NOMO-1 treated with dmso at 0.1 percent for 144 hours (cell line): ENCODE measurements at regions not wholly inside any gene's neighbourhood (a gene's known extent, or its start where the extent isn't known, plus 50 kb on each side); places are given as distances from the start of the nearest gene placed in this dataset.
"Not testable (repeated sequence)": the region's sequence is repeated elsewhere in the genome, so short reads cannot be mapped to it uniquely, and the experiment has no call there.

ENCODE experiments used
- DNase-seq: peaks from one replicate; lab custom pipeline; 2025; ENCODE audit not compliant: unreplicated experiment; lab: John Stamatoyannopoulos, UW

GRCh38 chr7:9681284-9681683, 1247.9 kb downstream of the NXPH1 start:
- DNase-seq: no peak

DNA sequence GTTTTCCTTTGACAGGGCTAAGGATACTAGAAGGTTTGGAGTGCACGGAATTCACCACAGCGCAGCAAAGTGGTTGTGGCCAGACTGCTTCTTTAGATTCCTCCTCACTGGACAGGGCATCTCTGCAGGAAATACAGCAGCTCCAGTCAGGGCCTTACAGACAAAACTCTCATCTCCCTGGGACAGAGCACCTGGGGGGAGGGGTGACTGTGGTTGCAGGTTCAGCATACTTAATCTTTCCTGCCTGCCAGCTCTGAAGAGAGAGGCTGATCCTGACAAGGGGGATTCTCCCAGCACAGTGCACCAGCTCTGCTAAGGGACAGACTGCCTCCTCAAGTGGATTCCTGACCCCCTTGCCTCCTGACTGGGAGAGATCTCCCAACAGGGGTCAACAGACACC, 1257.9 kb downstream of the NXPH1 start:
- no peak for DNase-seq

DNA sequence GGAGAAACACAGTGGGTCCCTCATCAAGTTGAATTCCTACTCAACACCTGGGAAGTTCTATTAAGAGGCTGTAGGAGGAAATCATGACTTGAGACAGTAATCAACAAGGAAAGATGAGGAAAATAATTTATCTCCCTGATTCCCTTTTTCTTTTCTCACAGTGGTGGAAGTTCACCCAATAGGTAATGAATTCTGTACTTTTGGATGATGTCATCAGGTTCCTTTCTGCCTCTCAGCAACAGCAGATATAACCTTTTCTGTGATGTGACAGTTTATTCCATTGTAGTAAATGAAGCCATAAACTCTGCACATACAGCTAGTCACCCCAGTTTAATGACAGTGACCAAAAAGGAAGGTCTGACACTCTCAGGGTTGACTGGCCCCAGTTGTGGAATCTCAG, 1265.0 kb downstream of the NXPH1 start:
- no peak for DNase-seq

GRCh38 chr7:9709216-9709615, 1264.5 kb upstream of the PHF14 start:
- DNase-seq: no peak

- DNase-seq: no peak
Observed at GRCh38 chr7:9711259-9711918, 1262.3 kb upstream of the PHF14 start.

DNA sequence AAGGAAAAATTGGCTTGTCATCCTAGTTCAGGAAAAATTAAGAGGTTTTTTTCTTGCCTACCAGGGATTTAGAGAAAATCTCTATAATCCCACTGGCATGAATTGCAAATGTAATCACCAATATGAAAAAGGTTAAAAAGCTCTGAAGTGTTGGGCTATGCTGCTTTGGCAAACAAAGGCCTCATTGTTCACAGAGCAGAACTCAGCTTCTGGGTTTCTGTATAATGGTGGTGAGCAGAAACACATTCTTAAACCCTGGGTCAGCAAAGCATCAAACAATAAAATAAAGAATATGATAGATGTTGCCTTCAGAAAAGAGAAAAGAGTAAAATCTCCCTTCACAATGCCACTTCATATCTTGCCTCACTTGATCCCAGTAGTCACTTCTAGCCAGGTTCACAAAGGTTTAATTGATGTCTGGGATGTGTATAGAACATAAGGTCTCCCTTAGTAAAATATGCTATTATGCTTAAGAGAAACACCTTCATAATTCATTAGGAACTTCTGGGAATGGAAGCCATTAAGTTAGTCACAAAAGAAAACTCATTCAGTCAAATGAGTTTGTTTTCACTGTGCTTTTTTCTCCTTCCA, 1255.5 kb upstream of the PHF14 start:
- DNase-seq: no peak

- DNase-seq: no peak
Observed at GRCh38 chr7:9719303-9719702, 1254.4 kb upstream of the PHF14 start.

DNA sequence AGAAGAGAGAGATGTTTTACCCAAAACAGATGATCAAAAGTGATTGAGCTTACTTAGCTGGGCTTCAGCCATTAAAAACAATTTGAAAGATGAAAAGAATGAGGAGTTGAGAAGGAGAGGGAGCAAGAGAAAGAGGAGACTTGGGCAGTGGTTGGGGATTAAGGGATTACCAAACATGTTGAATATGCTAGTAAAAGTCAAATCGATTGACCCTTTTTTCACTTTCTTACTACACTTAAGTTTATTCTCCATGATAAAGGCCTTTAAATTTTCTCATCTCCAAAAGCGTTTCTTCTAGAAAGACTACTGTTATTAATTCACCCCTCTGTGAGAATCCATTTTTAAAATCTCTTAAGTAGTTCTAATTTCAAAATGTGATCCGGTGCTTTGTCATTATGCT, 1254.0 kb upstream of the PHF14 start:
- no peak for DNase-seq

GRCh38 chr7:9725940-9726663, 1247.6 kb upstream of the PHF14 start:
- not testable (repeated sequence) for DNase-seq

- not testable (repeated sequence) for DNase-seq
Observed at GRCh38 chr7:9726811-9727210, 1246.9 kb upstream of the PHF14 start.

GRCh38 chr7:9727467-9727869, 1246.2 kb upstream of the PHF14 start:
- not testable (repeated sequence) for DNase-seq

DNA sequence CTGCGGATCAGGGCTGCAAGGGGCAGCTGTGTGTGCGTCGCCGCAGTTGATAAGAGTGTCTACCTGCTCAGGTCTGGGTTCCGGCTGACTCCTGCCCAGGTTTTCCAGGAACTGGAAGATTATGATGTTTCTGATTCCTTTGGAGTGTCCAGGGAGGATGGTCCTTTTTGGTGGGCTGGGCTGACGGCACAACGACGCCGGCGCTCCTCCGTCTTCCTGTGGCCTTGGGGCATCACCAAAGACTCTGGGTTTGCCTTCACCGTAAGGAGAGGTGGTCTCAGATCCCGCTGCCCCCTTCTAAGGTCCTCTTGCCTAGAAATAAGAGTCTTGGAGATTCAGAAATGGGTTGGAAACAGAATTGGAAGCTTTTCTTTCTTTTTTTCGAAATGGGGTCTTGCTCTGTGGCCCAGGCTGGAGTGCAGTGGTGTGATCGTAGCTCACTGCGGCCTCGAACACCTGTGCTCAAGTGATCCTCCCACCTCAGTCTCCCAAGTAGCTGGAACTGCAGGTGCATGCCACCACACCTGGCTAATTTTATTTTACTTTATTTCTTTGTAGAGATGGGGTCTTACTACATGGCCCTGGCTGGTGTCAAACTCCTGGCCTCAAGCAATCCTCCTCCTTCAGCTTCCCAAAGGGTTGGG, 1245.5 kb upstream of the PHF14 start:
- not testable (repeated sequence) for DNase-seq

DNA sequence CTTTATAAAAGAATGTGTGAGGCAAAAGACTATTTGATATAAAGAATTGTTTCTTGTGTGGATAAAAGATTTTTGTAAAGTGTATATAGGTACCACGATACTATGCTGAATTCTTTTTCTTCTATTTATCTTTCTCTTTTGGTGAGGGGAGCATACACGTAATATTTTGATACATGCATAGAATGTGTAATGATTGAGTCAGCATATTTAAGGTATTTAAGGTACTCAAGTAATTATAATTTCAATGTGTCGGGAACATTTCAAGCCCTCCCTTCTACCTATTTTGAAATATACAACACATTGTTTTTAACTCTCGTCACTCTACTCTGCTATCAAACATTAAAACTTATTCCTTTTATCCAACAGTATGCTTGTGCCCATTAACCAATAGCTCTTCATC, 1221.6 kb upstream of the PHF14 start:
- no peak for DNase-seq

GRCh38 chr7:9761224-9761623, 1212.4 kb upstream of the PHF14 start:
- no peak for DNase-seq

GRCh38 chr7:9776900-9777299, 1196.8 kb upstream of the PHF14 start:
- DNase-seq: no peak

DNA sequence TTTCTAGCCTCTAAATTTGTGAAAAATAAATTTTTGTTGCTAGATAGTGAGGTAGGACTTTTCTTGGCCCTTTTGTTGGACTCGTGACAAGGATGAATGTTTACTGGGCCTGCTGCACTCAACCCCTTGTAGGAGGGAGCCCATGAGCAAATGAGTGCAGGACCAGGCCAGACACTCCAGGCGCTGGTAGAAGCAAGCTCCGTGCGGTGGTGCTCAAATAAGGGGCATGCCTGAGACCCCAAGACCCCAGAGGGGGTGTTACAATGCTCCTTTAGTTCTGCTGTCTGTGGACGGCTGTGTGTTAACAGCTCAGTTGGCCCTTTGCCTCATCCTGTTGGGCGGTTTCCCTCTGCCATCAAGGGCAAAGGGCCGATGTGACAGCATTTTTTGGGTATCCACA, 1195.3 kb upstream of the PHF14 start:
- no peak for DNase-seq

DNA sequence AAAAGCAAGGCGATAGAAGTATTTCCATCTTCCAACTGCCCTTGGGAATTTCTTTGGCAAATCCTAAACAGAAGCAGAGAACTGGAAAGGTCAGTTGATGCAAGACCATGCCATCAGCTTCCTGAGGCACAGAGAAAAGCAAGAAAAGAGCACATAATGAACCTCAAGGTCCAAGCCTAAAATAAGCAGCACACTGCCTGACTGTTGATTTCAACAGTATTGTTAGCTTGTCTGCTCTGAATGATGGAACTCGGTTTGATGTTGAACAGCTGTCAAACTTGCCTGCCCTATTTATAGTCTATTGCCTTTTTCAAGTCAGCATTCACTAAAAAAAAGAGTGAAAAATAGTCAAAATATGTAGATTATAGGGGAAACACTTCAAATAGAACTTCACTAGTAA, 1192.0 kb upstream of the PHF14 start:
- no peak for DNase-seq

GRCh38 chr7:9782275-9782674, 1191.4 kb upstream of the PHF14 start:
- DNase-seq: no peak

DNA sequence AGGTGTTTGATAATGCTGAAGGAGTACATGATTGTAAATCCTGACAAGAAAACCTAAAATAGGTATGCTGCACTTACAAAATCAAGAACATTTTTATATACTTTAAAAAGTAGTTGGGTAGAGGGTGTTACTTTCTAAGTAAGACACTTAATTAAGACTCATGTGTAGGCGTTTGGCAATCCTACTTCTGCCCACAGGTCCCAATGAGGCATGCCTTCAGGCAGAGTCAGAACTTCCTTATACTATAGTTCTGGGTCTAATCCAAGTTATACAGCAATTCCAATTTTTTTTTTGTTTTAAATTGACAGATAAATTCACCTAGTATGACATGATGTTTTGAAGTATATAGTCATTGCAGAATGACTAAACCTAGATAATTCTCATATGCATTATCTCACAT, 1188.5 kb upstream of the PHF14 start:
- DNase-seq: no peak

- DNase-seq: no peak
Observed at GRCh38 chr7:9796241-9796640, 1177.4 kb upstream of the PHF14 start.

DNA sequence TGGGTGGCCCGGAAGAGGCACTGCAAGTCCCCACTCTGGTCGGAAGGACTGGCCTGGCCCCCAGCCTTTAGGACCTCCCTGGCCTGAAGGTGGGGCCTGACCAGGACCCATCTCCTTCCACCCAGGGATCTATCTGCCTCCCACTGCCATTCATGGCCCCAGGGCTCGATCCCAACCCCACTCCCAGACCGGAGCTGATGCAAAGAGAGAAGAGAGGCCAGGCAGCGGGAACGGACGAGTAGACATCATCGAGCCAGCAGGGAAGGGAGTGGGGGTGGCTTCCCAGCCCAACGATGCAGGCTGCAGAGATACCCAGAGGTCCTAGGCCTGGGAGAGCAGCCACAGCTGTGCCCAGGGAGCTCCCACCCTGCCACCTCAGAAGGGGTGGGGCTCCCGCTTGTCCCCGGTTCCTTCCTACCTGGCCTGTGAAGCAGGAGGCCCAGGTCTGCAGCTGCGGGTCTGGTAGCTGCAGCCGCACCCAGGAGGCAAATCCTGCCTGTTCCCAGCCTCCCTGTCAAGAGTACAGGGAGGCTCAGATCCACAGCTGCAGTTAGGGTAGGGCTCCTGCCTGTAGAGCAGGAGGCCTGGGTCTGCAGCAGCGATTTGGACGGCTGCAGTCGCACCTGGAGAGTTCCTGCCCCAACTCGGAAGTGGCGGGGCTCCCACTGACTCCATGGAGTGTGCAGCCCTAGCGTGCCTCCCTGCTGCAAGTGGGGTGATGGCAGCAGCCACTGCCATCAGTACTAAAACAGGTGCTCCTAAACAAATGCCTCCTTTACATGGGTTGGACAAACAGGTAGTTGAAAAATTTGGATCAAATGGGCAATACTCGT, 1151.0 kb upstream of the PHF14 start:
- DNase-seq: no peak
